Neural progenitor cell (in vitro differentiated cells): ENCODE measurements at regions not wholly inside any gene's neighbourhood (a gene's known extent, or its start where the extent isn't known, plus 50 kb on each side); places are given as distances from the start of the nearest gene placed in this dataset.

Experiments
- EZH2 ChIP-seq: fragments of 200-600 bp; sonication (generic); IDR thresholded peaks from 2 replicates; pipeline ENCODE4 v1.6.1; 2017; ENCODE audit warnings: antibody characterized with exemption, mild to moderate bottlenecking, moderate library complexity
- EZH2phosphoT487 ChIP-seq: fragments of 200-600 bp; sonication (generic); IDR thresholded peaks from 2 replicates; pipeline ENCODE4 v1.6.1; 2017; ENCODE audit warnings: antibody characterized with exemption
- TF ChIP-seq, protein P1 (sequence below): fragments of 200-600 bp; sonication (generic); IDR thresholded peaks from 2 replicates; pipeline ENCODE4 v1.5.1; 2017; ENCODE audit warnings: antibody characterized with exemption, mild to moderate bottlenecking

DNA sequence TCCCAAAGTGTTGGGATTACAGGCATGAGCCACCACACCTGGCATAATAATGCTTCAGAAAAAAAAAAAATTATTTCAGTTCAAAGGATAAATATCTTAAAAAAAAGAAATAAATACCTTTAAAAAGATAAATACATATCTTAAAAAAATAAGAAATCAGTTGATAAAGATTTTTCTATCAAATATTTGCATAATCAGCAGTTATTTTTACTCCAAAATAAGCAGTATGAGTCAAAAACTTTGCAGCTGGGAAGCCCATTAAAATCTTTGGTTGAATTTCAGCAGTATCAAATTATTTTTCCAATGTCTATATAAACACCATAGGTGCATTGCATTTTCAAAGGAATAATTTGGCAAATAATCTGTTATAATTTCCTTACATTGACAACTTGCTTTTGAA is 202.5 kb downstream of the KBTBD8 start:
- TF ChIP-seq, protein P1, sequence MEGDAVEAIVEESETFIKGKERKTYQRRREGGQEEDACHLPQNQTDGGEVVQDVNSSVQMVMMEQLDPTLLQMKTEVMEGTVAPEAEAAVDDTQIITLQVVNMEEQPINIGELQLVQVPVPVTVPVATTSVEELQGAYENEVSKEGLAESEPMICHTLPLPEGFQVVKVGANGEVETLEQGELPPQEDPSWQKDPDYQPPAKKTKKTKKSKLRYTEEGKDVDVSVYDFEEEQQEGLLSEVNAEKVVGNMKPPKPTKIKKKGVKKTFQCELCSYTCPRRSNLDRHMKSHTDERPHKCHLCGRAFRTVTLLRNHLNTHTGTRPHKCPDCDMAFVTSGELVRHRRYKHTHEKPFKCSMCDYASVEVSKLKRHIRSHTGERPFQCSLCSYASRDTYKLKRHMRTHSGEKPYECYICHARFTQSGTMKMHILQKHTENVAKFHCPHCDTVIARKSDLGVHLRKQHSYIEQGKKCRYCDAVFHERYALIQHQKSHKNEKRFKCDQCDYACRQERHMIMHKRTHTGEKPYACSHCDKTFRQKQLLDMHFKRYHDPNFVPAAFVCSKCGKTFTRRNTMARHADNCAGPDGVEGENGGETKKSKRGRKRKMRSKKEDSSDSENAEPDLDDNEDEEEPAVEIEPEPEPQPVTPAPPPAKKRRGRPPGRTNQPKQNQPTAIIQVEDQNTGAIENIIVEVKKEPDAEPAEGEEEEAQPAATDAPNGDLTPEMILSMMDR: no peak
- no peak for TF ChIP-seq EZH2
- no peak for TF ChIP-seq EZH2phosphoT487
